GM12891 (cell line): ENCODE measurements at regions not wholly inside any gene's neighbourhood (a gene's known extent, or its start where the extent isn't known, plus 50 kb on each side); places are given as distances from the start of the nearest gene placed in this dataset.
A peak's percentile ranks its signal among the peaks of the same experiment; 100 is the strongest.

Experiments
- DNase-seq: peaks from one replicate; pipeline ENCODE4 v3.0.0; 2011; ENCODE audit warnings: low spot score; ENCODE audit not compliant: insufficient read length
- FAIRE-seq: peaks from 2 replicates; lab custom pipeline; 2011; peaks lifted over from hg19 to GRCh38; lab: Jason Lieb, UNC
- PAX5 ChIP-seq: IDR thresholded peaks from 2 replicates; pipeline ENCODE4 v1.6.1; 2011; ENCODE audit warnings: low read length, moderate library complexity, mild to moderate bottlenecking; ENCODE audit not compliant: insufficient read depth, severe bottlenecking
- POLR2A ChIP-seq: IDR thresholded peaks from 2 replicates; pipeline ENCODE4 v1.6.1; 2011; ENCODE audit warnings: low read depth, low read length, control low read depth
- POLR2AphosphoS5 ChIP-seq: IDR thresholded peaks from 2 replicates; pipeline ENCODE4 v1.6.1; 2011; ENCODE audit warnings: low read depth, low read length, control low read depth
- POU2F2 ChIP-seq: IDR thresholded peaks from 2 replicates; pipeline ENCODE4 v1.6.1; 2011; ENCODE audit warnings: low read depth, mild to moderate bottlenecking, control low read depth, low read length, moderate library complexity
- SPI1 ChIP-seq: IDR thresholded peaks from 2 replicates; pipeline ENCODE4 v1.6.1; 2011; ENCODE audit warnings: low read depth, low read length, control low read depth
- TAF1 ChIP-seq: IDR thresholded peaks from 2 replicates; pipeline ENCODE4 v1.6.1; 2011; ENCODE audit warnings: low read depth, low read length, control low read depth

GRCh38 chr11:119476038-119476437, 53.1 kb upstream of the THY1 start:
- FAIRE-seq (no peak), DNase-seq (no peak)
- no peak for TF ChIP-seq POLR2AphosphoS5
- TF ChIP-seq TAF1: no peak
- TF ChIP-seq POU2F2: no peak
- no peak for TF ChIP-seq PAX5
- TF ChIP-seq SPI1: no peak
- TF ChIP-seq POLR2A: no peak

GRCh38 chr11:119474682-119475596, 52.0 kb upstream of the THY1 start:
- DNase-seq (no peak), FAIRE-seq (peak; percentile 93)
- TF ChIP-seq TAF1 (no peak), POLR2AphosphoS5 (no peak), SPI1 (no peak), PAX5 (no peak), POLR2A (no peak), POU2F2 (no peak)

- FAIRE-seq: no peak
- TF ChIP-seq SPI1 (no peak), POU2F2 (no peak), TAF1 (no peak), POLR2A (no peak), POLR2AphosphoS5 (no peak), PAX5 (no peak)
- no peak for DNase-seq
These were observed 51.1 kb upstream of the THY1 start for GRCh38 chr11:119473901-119474681.

- TF ChIP-seq POU2F2: no peak
- TF ChIP-seq POLR2AphosphoS5: no peak
- no peak for TF ChIP-seq TAF1
- TF ChIP-seq POLR2A: no peak
- TF ChIP-seq PAX5: no peak
- no peak for TF ChIP-seq SPI1
- FAIRE-seq (no peak), DNase-seq (no peak)
These were observed 50.3 kb upstream of the THY1 start for GRCh38 chr11:119473226-119473625.

GRCh38 chr11:119472856-119473222, 49.9 kb upstream of the THY1 start:
- no peak for DNase-seq
- FAIRE-seq: no peak
- TF ChIP-seq SPI1 (no peak), POU2F2 (no peak), POLR2A (no peak), PAX5 (no peak), POLR2AphosphoS5 (no peak), TAF1 (no peak)
